ENCODE measurements at regions not wholly inside any gene's neighbourhood (a gene's known extent, or its start where the extent isn't known, plus 50 kb on each side); places are given as distances from the start of the nearest gene placed in this dataset.
A peak's percentile ranks its signal among the peaks of the same experiment; 100 is the strongest.
"Not testable (repeated sequence)": the region's sequence is repeated elsewhere in the genome, so short reads cannot be mapped to it uniquely, and the experiment has no call there.

GRCh38 chr6:131336596-131336995 lies 201.3 kb downstream of the AKAP7 start:
- DNase-seq = no peak

DNA sequence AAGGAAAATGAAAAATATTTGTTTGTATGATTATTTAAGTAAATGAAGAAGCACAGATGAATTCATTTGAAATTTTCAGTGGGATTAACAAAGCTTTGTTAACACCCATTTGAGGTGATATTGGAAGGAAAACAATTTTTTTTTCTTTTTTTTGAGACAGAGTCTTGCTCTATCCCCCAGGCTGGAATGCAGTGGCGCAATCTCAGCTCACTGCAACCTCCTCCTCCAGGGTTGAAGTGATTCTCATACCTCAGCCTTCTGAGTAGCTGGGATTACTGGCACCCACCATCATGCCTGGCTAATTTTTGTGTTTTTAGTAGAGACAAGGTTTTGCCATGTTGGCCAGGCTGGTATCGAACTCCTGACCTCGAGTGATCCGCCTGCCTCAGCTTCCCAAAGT lies 211.6 kb downstream of the AKAP7 start:
- DNase-seq = not testable (repeated sequence)

- DNase-seq = no peak
These were observed 213.3 kb downstream of the AKAP7 start for GRCh38 chr6:131348572-131348971.

GRCh38 chr6:131349199-131349598 lies 213.9 kb downstream of the AKAP7 start:
- no peak for DNase-seq

- no peak for DNase-seq
These were observed 217.8 kb downstream of the AKAP7 start for GRCh38 chr6:131353106-131353505.

- no peak for DNase-seq
These were observed 218.6 kb downstream of the AKAP7 start for GRCh38 chr6:131353876-131354275.

GRCh38 chr6:131354356-131354755 lies 218.7 kb upstream of the ARG1 start:
- no peak for DNase-seq

- no peak for DNase-seq
These were observed 216.9 kb upstream of the ARG1 start for GRCh38 chr6:131356161-131356560.

- DNase-seq = no peak
These were observed 215.5 kb upstream of the ARG1 start for GRCh38 chr6:131357501-131357900.

DNA sequence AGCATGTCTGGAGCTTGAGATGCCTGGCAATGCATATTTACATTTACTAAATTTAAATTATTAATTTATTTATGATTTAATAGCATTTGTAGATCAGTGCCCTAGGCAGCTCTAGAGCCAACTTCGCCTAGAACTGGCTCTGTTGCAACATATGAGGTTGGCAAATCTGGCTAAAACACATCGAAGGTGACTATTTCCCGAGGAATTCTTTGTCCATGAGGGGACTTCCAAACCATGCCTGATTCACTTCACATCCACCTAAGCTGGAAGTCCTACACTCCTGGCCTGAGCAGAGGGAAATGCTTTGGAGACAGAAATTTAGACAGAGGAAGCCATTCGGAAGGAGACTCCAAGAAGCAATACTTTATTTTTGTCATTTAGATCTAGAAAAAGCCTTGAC lies 211.0 kb upstream of the ARG1 start:
- no peak for DNase-seq

DNA sequence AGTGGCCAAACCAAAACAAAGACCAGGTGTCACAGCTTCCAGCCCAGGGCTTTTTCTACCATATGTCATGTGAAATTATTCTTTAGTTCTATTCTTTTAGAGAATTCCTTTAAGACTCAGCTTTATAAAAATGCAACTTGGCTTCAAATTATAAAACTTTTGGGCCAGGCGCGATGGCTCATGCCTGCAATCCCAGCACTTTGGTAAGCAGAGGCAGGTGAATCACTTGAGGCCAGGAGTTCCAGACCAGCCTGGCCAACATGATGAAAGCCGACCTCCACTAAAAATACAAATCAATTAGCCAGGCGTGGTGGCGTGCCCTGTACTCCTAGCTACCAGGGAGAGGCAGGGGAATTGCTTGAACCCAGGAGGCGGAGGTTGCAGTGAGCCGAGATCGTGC lies 210.3 kb upstream of the ARG1 start:
- DNase-seq = no peak

GRCh38 chr6:131363947-131364834 lies 208.8 kb upstream of the ARG1 start:
- DNase-seq = no peak

- no peak for DNase-seq
These were observed 206.8 kb upstream of the ARG1 start for GRCh38 chr6:131366223-131366622.

GRCh38 chr6:131367206-131367873 lies 205.7 kb upstream of the ARG1 start:
- DNase-seq = no peak

- DNase-seq = no peak
These were observed 204.7 kb upstream of the ARG1 start for GRCh38 chr6:131368198-131368911.

DNA sequence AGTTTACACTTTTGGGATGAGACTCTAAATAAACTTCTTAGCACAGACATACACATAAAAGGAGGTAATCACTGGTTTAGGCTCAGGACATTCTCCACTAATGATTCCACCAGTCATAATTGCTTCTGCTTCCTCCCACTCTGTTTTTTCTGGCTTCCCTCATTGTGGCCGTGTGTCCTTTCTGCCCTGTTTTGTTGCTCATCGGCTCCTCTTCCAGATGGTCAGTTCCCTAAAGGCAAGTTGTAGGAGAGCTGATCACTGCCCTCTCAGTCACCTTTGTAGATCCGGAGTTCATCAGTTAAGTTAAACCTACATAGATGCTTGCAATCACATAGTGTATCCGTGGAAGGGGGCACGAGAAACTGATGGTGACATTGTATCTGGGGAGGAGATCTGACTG lies 200.5 kb upstream of the ARG1 start:
- no peak for DNase-seq

GRCh38 chr6:131377112-131377705 lies 195.8 kb upstream of the ARG1 start:
- no peak for DNase-seq

GRCh38 chr6:131378874-131379273 lies 194.2 kb upstream of the ARG1 start:
- DNase-seq = no peak

DNA sequence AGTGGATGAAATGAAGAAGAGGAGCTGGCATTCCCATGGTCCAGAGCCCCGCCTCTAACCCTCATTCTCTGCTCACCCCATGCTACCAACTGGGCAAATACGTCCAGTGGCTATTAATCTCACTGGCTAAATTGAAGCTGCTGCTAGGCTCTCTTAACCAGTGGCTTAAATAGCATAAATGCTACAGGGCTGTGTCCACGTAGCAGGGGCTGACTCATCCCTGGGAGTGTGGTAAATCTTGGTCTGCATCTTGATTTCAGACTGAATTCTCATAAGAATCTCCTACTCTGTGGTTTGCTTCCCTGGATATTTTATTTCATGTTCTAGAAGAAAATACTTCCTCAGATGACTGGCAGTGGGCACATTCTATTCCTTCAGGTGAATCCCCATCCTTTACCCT lies 193.1 kb upstream of the ARG1 start:
- DNase-seq = no peak

DNA sequence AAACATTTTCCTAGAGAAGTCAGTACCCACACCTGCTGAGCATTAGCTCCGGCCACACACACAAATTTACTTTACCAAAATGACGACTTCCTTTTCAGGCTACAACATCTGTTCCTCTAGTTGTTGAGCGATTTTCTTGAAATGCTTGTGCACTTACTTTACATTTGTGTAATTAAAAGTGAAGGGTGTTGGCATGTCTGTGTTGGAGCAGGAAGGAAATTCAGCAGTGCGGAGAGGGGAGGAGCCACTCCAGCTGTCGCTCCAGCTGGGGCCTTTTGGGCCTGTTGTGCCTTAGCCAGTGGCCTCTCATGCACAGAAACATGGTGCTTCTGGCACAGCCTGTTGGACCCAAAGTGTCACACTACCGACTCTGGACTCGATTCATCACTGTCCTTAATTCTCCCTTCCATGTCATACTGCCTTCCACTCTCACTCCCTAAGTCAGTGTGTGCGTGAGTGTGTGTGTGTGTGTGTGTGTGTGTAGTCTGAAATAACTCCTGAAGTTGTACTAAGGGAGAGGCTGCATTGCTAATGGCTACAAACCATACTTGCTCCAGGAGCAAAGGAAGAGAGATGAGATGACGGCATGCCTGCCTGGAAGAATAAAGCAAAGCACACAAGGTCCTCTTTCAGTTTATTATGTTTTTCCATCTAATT lies 191.8 kb upstream of the ARG1 start:
- no peak for DNase-seq

DNA sequence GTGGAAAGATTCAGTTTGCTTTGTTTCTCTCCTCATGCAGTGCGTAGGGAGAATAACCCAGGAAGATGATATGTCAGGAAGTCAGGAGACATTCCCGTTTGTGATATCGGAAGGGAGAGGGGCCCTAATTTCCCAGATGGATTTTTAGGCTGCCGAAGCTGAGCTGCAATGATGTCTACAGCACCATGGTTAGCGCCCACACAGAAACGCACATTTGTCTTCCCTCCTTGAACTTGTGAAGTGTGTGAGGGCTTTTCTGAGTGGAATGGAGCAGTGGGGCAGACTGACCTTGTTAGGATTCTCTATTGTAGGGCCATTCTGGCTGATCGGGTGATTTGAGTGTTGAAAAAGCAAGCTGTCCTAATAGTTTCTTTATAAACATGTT lies 191.3 kb upstream of the ARG1 start:
- DNase-seq = no peak

GRCh38 chr6:131382631-131383030 lies 190.4 kb upstream of the ARG1 start:
- DNase-seq = peak; percentile 79 to 81

All from NCI-H1930 (cell line).